Occipital lobe (tissue), 1 donor: ENCODE measurements at regions not wholly inside any gene's neighbourhood (a gene's known extent, or its start where the extent isn't known, plus 50 kb on each side); places are given as distances from the start of the nearest gene placed in this dataset.

Experiments used
- DNase-seq: peaks from one replicate; lab custom pipeline; 2025; lab: John Stamatoyannopoulos, UW

- DNase-seq = no peak
Observed at GRCh38 chr6:26149240-26149639, 62.0 kb downstream of the HFE start.

- DNase-seq = no peak
Observed at GRCh38 chr6:26152226-26153101, 65.2 kb downstream of the HFE start.

DNA sequence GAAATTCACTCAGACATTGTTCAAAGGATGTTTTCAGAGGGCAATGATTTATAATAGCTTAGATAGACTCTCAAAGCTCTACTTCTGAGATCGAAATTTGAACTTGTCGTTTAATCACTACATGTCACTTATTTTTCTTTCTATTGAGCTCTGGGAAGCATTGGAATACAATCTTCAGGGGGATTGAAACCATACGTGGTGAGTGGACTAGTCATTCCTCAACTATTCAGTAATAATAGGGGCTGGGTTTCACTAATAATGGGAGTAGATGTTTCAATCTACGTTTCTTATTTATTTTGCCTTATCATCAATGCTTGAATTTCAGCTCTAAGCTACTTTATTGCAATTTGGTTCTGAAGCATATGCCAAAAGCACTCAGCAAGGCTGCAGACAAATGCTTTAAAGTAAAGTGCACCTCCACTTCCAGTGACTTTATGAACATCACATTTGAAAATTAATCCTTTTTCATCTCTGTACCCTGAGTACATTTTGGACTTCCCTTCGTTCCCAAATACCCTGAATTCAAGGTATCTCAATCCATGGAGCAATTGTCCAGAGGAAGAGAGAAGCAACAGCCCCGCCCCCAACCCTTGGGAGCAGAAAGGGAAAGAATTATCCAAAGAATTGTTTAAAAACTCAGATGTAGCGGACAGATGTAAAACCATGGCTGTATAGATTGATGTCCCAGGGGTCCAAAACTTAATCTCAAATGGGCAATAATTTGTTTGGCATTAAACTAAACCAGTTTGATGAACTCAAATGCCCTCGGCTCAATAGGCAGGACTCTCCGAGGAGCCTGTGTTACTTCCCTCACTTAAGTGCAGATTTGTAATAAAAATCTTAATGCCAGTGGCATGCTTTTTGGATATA is 68.1 kb downstream of the HFE start:
- DNase-seq = no peak

DNA sequence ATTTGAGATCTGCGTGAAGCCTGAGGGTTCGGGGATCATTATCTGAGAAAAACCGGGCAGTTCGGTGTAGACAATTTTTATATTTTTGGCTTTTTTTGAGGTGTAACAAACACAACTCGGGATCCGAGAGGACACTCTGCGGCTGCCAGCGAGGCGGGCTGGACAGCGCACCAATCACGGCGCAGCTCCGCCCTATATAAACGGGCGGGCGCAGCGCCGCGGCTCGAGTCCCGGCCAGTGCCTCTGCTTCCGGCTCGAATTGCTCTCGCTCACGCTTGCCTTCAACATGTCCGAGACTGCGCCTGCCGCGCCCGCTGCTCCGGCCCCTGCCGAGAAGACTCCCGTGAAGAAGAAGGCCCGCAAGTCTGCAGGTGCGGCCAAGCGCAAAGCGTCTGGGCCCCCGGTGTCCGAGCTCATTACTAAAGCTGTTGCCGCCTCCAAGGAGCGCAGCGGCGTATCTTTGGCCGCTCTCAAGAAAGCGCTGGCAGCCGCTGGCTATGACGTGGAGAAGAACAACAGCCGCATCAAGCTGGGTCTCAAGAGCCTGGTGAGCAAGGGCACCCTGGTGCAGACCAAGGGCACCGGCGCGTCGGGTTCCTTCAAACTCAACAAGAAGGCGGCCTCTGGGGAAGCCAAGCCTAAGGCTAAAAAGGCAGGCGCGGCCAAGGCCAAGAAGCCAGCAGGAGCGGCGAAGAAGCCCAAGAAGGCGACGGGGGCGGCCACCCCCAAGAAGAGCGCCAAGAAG is 69.0 kb downstream of the HFE start:
- peak; percentile 88 for DNase-seq

DNA sequence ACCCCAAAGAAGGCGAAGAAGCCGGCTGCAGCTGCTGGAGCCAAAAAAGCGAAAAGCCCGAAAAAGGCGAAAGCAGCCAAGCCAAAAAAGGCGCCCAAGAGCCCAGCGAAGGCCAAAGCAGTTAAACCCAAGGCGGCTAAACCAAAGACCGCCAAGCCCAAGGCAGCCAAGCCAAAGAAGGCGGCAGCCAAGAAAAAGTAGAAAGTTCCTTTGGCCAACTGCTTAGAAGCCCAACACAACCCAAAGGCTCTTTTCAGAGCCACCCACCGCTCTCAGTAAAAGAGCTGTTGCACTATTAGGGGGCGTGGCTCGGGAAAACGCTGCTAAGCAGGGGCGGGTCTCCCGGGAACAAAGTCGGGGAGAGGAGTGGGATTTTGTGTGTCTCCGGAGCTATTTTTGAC is 69.6 kb downstream of the HFE start:
- no peak for DNase-seq

DNA sequence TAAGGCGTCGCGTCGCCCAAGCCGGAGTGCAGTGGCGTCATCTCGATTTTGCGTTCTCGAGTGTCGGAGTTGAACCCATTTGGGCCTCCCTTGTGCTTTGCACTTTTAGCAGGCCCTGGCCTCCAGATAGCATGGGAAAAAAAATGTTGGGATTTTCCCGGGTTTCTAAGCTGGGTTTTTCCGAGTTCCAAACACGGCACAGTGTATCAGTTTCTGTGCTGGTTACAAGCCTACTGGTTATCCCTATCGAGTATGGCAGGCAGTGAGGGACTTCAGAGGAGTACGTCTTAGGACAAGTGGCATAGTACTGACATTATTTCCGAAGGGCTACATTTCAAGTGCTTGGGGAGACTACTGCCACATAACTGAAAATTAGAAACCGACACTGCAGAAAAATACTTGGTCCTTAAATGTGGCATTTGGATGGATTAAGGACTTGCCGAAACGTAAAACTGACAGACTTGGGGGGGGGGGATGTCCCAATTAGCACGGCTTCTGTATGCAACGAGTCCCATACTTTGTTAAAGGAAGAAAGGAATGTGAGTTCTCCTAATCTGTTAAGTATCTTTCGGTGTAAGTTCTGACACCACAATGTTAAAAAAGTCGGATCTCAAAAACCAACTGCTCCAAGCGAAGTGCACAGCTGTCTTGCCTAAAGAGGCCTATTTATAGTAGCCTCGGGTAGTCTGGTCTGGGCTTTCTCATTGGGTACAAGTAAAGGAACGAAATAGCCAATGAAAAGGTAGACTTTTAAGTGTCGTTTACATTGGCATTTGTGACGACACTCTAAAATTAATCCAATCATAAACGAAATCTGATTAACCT is 70.2 kb downstream of the HFE start:
- peak; percentile 82 for DNase-seq

- DNase-seq = peak; percentile 82
Observed at GRCh38 chr6:26158076-26158580, 70.9 kb downstream of the HFE start.

DNA sequence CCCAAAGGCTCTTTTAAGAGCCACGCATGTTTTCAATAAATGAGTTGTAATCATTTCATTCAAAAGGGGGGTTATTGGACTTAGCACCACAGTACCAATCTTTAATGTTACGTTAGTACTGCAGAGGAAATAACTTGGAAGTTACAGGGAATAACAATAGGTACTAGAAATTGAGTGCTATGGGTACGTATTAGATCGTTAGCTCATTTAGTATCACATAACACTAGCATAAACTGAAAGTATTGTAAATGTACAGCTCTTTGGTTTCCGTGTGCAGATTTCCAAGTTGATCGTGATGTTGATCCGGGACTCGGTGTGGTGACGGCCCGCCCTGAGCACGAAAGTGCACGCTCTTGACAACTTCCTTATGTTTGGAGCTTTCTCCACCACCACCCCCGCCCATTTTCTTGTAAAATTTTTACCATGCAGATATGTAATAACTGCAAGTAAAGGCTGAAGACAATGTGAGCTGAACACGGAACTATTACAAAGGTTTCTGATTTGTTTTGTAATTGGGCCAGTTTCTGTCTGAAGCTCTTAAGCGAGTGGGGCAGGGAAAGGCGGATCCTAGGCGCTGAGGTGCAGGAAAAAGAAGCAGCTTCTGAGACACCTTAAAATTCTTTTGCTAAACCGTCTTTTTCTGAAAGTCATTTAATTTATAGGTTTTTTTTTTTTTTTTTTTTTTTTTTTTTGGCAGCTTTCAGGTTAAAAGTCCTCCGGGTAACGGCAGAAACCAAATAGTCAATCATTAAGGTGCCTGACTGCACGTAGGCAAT is 71.5 kb downstream of the HFE start:
- no peak for DNase-seq

GRCh38 chr6:26159357-26160273 is 72.4 kb downstream of the HFE start:
- no peak for DNase-seq

DNA sequence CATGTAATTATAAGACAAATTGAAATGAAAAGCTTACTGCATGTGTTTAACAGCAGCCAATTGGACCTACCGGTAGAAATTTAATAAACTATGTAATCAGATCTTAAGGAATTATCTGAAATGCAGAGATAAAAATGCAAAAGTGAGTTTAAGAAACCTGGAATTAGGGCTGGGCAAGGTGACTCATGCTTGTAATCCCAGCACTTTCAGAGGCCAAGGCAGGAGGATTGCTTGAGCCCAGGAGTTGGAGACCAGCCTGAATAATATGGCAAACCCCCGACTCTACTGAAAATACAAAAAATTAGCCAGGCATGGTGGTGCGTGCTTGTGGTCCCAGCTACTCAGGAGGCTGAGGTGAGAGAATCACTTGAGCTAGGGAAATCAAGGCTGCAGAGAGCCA is 74.1 kb downstream of the HFE start:
- DNase-seq = no peak

DNA sequence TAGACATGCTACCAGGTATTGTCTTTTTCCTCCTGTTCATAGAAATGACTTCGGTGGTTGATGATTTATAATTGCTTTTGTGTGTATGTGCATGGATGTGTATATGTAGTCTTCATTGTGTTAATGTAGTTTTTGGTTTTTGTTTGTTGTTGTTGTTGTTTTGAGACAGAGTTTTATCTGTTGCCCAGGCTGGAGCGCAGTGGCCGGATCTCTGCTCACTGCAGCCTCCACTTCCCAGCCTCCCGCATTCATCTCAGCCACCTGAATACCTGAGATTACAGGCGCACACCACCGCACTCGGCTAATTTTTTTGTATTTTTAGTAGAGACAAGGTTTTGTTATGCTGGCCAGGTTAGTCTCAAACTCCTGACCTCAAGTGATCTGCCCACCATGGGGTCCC is 75.2 kb downstream of the HFE start:
- DNase-seq = no peak

DNA sequence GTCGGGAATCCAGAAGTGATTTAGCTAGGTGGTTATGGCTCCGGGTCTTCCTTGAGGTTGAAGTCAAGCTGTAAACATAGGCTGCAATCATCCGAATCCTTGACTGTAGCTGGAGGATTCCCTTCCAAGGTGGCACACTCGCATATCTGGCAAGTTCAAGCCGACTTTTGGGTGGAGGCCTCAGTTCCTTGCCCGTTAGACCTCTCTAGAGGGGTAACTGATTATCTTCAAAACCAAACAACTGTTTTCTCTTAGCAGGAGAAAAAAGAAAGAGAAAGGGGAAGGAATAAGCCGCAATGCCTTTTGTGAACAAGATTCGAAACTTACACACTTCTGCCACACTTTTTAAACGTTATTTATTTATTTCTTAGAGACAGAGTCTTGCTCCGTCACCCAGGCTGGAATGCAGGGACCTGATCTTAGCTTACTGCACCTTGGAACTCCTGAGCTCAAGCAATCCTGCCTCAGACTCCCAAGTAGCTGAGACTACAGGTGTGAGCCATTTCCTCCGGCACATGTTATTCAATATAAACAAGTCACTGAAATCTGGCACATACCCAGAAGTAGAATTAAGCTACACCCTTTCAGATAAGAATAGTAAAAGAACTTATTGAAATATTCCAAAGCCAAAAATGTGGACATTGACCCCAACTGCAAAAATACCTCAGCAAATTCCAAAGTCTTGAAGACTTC is 76.3 kb downstream of the HFE start:
- DNase-seq = no peak

- DNase-seq = no peak
Observed at GRCh38 chr6:26164120-26164505, 76.9 kb downstream of the HFE start.

DNA sequence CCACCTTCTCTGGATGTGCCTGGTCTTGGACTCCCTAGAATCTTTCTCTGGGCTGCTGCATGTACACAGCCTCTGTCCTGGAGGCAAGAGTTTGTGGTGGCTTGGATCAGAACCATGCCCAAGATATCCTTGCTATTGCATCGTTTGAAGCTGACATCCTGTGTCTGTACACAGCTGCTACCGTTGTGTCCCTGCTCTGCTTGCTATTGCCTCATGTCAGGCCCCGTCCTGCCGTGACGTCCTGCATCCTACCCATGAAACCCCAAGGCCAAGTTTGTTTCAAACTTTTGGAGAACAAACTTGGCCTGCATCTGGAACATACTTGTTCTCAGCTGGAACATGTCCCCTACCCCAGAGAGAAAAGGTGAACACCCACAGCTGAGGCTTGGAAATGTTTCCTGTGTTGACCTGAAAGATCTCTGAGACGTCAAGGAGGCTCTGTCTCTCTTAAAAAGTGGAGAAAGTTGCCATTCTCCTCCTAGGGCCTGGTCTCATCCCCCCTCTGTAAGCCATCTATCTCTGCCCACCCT is 78.1 kb downstream of the HFE start:
- DNase-seq = no peak

DNA sequence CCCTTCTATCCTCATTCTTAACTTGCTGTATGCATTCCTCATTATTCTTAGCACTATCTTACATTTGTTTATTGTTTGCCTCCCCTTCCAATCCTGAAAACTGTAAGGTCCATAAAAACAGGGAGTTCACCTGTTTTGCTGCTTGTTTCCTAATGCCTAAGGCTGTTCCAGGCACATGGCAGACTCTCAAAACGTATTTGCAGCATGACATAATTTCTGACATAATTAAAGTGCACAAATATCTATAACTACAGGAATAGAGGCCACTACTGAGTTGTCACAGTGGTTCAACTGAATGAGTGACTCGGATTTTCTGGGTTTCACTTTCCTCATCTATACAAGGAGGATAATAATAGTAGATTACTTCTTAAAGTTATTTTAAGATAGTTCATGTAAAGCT is 83.0 kb downstream of the HFE start:
- DNase-seq = no peak

GRCh38 chr6:26170951-26171841 is 84.0 kb downstream of the HFE start:
- DNase-seq = no peak

DNA sequence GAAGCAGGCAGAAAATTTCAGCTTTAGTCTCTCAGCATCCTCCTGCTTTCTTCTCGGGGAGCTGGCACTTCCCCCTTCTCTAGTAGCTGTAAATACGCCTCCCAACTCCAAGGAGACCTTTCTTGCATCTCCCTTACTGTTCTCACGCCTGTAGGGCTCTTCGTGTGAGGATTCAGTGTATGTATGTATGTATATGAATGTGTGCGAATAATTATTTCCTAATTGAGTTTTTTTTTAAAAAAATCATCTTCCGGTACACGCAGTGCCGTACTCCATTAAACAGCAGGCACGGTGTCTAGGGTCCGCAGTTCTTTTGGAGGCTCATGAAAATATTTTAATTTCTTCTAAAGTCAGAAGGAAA is 85.4 kb downstream of the HFE start:
- DNase-seq = no peak
